GM12865 (cell line): ENCODE measurements at regions not wholly inside any gene's neighbourhood (a gene's known extent, or its start where the extent isn't known, plus 50 kb on each side); places are given as distances from the start of the nearest gene placed in this dataset.

Experiments
- DNase-seq: peaks from one replicate; pipeline ENCODE4 v3.0.0; 2010; ENCODE audit warnings: low read depth
- H3K4me3 ChIP-seq: 2 replicates; pipeline ENCODE4 v1.5.1; 2011; ENCODE audit warnings: mild to moderate bottlenecking, low read depth, low read length, control low read depth
- CTCF ChIP-seq: IDR thresholded peaks from 2 replicates; pipeline ENCODE4 v1.5.1; 2011; ENCODE audit warnings: low read length, control low read depth, low read depth, inconsistent platforms; ENCODE audit not compliant: insufficient read depth; ENCODE audit errors: missing control alignments

GRCh38 chr18:24862201-24862816, 401.9 kb downstream of the HRH4 start:
- H3K4me3 ChIP-seq = no peak overlapping the region
- TF ChIP-seq CTCF = no peak
- DNase-seq = no peak

GRCh38 chr18:24868311-24868710, 407.9 kb downstream of the HRH4 start:
- DNase-seq = no peak
- H3K4me3 ChIP-seq = no peak overlapping the region
- TF ChIP-seq CTCF = no peak

DNA sequence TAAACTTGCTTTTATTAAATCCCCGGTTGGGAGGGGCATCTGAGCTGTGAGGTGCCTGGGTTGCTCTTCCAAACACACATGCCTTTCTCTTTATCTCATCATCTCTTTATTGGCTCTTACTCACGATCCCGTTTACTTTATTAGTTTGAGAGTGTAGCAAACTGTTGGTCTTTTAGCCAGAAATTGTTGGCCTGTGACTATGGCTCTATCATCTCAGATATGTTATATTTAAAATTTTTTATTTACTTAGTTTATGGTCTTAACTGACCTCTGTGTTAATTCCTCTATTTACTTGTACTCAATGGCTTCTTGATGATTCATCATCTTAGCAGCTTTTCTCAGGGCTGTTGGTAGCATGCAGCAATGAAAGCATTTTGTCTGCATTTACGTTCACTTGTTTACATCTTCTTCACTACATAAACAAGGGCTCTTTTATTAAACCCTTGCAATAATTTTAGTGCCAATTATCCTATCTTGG, 408.4 kb downstream of the HRH4 start:
- no peak for DNase-seq
- TF ChIP-seq CTCF = no peak
- H3K4me3 ChIP-seq = no peak overlapping the region

DNA sequence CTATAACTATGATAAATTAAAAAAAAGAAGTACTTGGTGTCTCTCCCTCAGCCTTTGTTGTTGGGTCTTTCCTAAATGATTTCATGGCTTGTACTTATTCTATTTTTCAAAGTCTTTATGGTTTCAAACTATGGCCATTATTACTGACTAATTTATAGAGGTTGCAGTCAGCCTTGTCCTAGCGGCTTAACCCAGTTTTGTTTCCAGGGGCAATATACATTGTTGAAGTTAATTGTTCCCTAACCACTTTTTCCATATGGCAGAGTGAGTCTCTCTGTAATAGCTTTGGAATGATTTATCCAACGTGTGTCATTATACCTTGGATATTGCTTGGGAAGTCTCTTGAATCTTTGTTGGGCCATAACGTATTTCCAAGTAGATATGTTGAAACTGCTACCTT, 408.8 kb downstream of the HRH4 start:
- DNase-seq = no peak
- no peak for TF ChIP-seq CTCF
- H3K4me3 ChIP-seq = no peak overlapping the region

DNA sequence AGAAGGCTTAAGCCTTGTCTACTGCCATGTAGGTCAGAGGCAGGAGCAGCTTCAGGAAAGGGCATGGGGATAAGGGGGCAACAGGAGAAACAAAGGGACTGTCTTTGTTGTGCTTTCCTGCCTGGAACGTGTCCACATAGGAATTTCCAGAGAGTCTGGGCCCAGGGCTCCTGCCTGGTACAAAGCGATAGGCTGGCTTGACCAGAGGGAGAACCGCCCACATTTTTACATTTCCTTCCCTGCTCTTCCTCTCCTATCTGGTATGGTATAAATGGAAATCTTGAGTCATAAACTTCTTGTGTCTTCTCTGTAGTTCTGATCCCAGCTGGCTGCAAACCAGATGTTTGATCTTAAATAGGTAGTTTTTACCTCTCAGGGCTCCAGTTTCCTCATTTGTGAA, 414.8 kb downstream of the HRH4 start:
- no peak overlapping the region for H3K4me3 ChIP-seq
- DNase-seq = no peak
- no peak for TF ChIP-seq CTCF

GRCh38 chr18:24875777-24876176, 415.3 kb downstream of the HRH4 start:
- no peak for DNase-seq
- H3K4me3 ChIP-seq = no peak overlapping the region
- no peak for TF ChIP-seq CTCF

DNA sequence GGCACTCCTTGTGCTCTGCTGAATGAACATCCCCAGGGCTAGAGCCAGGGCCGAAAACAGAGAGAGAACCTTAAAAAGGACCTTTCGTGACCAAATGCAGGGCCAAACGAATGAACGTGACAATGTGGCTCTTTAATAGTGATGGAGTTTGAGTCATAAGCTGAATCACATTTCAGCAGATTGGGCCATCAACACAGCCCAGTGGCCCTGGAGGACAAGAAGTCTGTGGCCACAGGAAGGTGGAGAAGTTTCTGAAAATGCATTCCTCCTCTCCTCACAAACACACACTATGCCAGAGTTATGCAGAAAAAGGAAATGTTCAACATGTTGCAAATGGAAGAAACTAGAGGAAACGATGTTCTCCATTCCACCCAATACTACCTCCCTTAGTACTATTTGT, 415.8 kb downstream of the HRH4 start:
- TF ChIP-seq CTCF = no peak
- no peak overlapping the region for H3K4me3 ChIP-seq
- DNase-seq = no peak
